B cell (primary cell): ENCODE measurements at regions not wholly inside any gene's neighbourhood (a gene's known extent, or its start where the extent isn't known, plus 50 kb on each side); places are given as distances from the start of the nearest gene placed in this dataset.

ENCODE experiments used
- CTCF ChIP-seq: fragments of 200-600 bp; IDR thresholded peaks from one replicate; pipeline ENCODE4 v1.8.0; 2022; ENCODE audit warnings: antibody characterized with exemption, mild to moderate bottlenecking
- EZH2 ChIP-seq: IDR thresholded peaks from 2 replicates; pipeline ENCODE4 v1.6.1; 2012; ENCODE audit warnings: borderline replicate concordance, low read depth, mild to moderate bottlenecking, moderate library complexity, low read length; ENCODE audit not compliant: insufficient read depth, poor library complexity, severe bottlenecking

- TF ChIP-seq CTCF (no peak), EZH2 (no peak)
Measured at GRCh38 chr16:6356911-6357310, 975.7 kb upstream of the RBFOX1 start.
